AG04450 (cell line): ENCODE measurements at regions not wholly inside any gene's neighbourhood (a gene's known extent, or its start where the extent isn't known, plus 50 kb on each side); places are given as distances from the start of the nearest gene placed in this dataset.

Experiments used
- CTCF ChIA-PET: fragments of 300-600, 350-600 bp; formaldehyde crosslinking; extraction: SDS; loops from one replicate; lab custom pipeline; 2022; ENCODE audit warnings: antibody characterized with exemption, inconsistent platforms; lab: Charles Lee
- POLR2A ChIA-PET: fragments of 350-600 bp; formaldehyde crosslinking; extraction: SDS; loops from one replicate; lab custom pipeline; 2021; ENCODE audit warnings: antibody characterized with exemption, inconsistent platforms; lab: Yijun Ruan, JAX
- DNase-seq: peaks from one replicate; pipeline ENCODE4 v3.0.0-alpha.2; 2011; ENCODE audit warnings: low read depth, low spot score
- H3K27ac ChIP-seq: one replicate; pipeline ENCODE4 v1.5.1; 2012; ENCODE audit warnings: low read depth, low read length, control low read depth
- H3K27me3 ChIP-seq: one replicate; pipeline ENCODE4 v1.6.0; 2012; ENCODE audit warnings: low read length; ENCODE audit not compliant: control insufficient read depth, insufficient read depth
- H3K4me3 ChIP-seq: 2 replicates; pipeline ENCODE4 v1.5.1; 2011; ENCODE audit warnings: mild to moderate bottlenecking, low read depth, low read length, control low read depth
- H3K9me3 ChIP-seq: 2 replicates; pipeline ENCODE4 v1.5.1; 2012; ENCODE audit warnings: low read length; ENCODE audit not compliant: control insufficient read depth, insufficient read depth
- TF ChIP-seq, protein P1 (sequence below): IDR thresholded peaks from 2 replicates; pipeline ENCODE4 v1.5.1; 2011; ENCODE audit warnings: low read depth, low read length, control low read depth, inconsistent platforms

DNA sequence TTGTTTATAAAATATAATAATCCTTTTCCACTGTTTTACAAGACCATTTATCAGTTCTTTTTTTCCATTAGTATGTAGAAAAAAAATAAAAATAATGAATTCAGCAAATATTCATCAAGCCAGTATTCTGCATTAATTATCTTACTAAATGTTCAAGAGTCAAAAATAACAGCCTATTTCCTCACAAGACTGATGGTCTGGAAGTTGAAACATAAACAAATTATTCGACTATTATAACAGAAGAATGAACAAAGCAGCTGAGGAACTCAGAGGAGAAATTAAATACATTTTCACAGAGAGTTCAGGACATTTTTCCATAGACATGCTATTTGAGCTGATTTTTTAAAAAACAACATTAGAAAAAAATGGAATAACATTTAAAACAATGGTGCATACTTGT is 2594.8 kb downstream of the ARAP2 start:
- CTCF ChIA-PET = interaction anchor here (2.7 to 3.0 kb wide), 2 partner anchors 673 to 1071 kb away, joined by 9 to 13 read pairs; no protein-coding TSS in a partner anchor
- Histone ChIP-seq H3K27ac (no peak overlapping the region), H3K9me3 (no peaks in the 10 kb centered on the region), H3K4me3 (no peak overlapping the region), H3K27me3 (no peaks in the 10 kb centered on the region)
- TF ChIP-seq, protein P1, sequence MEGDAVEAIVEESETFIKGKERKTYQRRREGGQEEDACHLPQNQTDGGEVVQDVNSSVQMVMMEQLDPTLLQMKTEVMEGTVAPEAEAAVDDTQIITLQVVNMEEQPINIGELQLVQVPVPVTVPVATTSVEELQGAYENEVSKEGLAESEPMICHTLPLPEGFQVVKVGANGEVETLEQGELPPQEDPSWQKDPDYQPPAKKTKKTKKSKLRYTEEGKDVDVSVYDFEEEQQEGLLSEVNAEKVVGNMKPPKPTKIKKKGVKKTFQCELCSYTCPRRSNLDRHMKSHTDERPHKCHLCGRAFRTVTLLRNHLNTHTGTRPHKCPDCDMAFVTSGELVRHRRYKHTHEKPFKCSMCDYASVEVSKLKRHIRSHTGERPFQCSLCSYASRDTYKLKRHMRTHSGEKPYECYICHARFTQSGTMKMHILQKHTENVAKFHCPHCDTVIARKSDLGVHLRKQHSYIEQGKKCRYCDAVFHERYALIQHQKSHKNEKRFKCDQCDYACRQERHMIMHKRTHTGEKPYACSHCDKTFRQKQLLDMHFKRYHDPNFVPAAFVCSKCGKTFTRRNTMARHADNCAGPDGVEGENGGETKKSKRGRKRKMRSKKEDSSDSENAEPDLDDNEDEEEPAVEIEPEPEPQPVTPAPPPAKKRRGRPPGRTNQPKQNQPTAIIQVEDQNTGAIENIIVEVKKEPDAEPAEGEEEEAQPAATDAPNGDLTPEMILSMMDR = no peak
- no peak for DNase-seq
- POLR2A ChIA-PET = no interaction called here

DNA sequence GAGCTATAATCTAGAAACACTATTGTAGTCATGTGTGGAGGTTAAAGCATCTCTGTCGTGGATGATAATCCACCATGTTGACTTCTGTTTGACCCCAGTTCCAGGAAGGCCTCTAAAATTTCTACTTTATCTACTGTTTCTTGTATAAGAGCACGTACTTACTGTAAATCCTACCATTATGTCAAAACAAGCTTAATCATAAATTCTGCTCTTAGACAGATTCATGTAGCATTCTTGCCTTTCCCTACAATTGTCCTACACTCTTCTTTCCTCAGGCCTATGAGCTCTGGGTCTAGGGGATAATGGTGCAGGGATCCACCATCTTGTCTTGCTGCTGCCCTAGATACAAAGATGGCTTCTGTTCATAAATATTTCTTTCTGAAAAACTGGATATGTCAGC is 2594.3 kb downstream of the ARAP2 start:
- TF ChIP-seq, protein P1 = no peak
- POLR2A ChIA-PET = no interaction called here
- Histone ChIP-seq H3K9me3 (no peaks in the 10 kb centered on the region), H3K27ac (no peak overlapping the region), H3K4me3 (no peak overlapping the region), H3K27me3 (no peaks in the 10 kb centered on the region)
- CTCF ChIA-PET = interaction anchor here (3.0 kb wide), 1 partner anchor 1070 kb away, joined by 13 read pairs; no protein-coding TSS in a partner anchor
- no peak for DNase-seq

DNA sequence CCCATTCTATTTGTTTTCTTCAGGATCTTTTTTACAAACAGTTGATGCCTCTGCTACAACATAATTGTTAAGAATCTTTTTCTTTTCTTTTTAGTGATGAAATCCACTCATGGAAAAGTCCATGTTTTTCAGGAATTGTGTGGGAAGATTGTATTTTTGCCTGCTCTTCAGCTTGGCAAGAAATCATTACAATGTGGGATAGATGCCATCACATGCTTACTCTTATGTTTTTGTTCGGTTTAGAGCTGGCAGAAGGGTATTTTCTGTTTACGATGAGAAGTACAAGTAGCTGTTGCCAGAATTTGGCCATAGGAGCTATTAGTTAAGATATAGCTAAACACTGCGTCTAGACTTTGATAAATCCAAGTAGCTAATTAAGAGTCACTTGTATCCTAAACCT is 2585.3 kb downstream of the ARAP2 start:
- no peaks in the 10 kb centered on the region for H3K27me3 ChIP-seq
- no peak for DNase-seq
- no peak overlapping the region for H3K4me3 ChIP-seq
- ChIA-PET POLR2A (no interaction called here), CTCF (no interaction called here)
- no peak overlapping the region for H3K27ac ChIP-seq
- no peaks in the 10 kb centered on the region for H3K9me3 ChIP-seq
- TF ChIP-seq, protein P1 = no peak

DNA sequence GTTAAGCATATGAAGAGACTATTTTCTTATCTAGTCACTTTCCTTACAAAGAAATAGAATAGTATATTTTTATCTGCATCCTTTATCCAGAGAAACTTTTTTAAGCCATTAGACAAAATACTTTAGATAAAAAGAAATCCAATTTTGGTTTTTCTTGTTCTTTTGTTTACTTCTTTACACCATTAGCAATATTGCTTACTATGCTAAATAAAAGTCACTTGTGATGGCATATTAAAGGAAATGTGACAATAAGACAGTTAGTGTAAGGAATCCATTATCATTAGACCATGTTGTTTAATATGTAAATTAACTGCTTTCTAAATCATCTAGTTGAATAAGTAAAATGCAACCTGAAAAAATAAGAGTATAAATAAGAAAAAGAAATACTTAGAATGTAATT is 2582.7 kb downstream of the ARAP2 start:
- CTCF ChIA-PET = no interaction called here

DNA sequence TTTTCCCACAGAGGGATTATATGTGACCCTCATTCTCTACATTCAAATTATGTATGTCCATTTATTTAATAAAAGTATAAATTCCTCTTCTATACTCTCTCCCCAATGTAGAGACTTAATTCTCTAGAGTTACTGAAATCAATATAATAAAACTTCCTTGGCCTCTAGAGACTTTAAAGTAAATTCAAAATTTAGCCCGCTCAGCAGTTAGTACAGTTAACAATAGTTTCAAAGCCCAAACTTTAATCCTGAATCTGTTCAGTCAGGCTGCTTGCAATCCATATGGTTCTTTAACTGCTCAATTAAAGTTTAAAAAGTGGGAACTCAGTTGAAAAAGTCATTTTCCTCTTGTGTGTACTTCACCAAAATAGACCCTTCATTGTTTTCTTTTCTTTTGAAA is 2558.4 kb downstream of the ARAP2 start:
- TF ChIP-seq, protein P1 = no peak
- H3K9me3 ChIP-seq = no peaks in the 10 kb centered on the region

More for the DNA sequence above, 2582.7 kb downstream of the ARAP2 start:
- H3K27me3 ChIP-seq = no peaks in the 10 kb centered on the region
- no peak for DNase-seq
- TF ChIP-seq, protein P1 = no peak
- no peak overlapping the region for H3K4me3 ChIP-seq
- H3K27ac ChIP-seq = no peak overlapping the region
- POLR2A ChIA-PET = no interaction called here
- no peaks in the 10 kb centered on the region for H3K9me3 ChIP-seq

More for the DNA sequence above, 2558.4 kb downstream of the ARAP2 start:
- Histone ChIP-seq H3K27me3 (no peaks in the 10 kb centered on the region), H3K4me3 (no peak overlapping the region), H3K27ac (no peak overlapping the region)
- ChIA-PET POLR2A (no interaction called here), CTCF (no interaction called here)
- no peak for DNase-seq
